ENCODE measurements at regions not wholly inside any gene's neighbourhood (a gene's known extent, or its start where the extent isn't known, plus 50 kb on each side); places are given as distances from the start of the nearest gene placed in this dataset.

GRCh38 chr1:87450136-87450535 lies 121.5 kb downstream of the LMO4 start:
- peaks cover 0 to 2% of the 10 kb centered on the region in 2 donors for H3K9me3 ChIP-seq (replicated peaks in 1 of 2; ENCODE audit: control insufficient read depth in 2 of 2, insufficient read depth in 1 of 2, low read depth in 1 of 2, low read length in 2 of 2)

GRCh38 chr1:87450615-87451209 lies 122.0 kb downstream of the LMO4 start:
- H2AK5ac ChIP-seq (ENCODE audit: low read depth, low read length), result no peak overlapping the region

More at GRCh38 chr1:87450136-87450535, 121.5 kb downstream of the LMO4 start:
- Histone ChIP-seq H3K4me3 (ENCODE audit: low read length in 2 of 2) (no peak overlapping the region), H3K23ac (ENCODE audit: low read depth, low read length, poor library complexity) (no peak overlapping the region), H3K36me3 (replicated peaks in 1 of 2; ENCODE audit: control insufficient read depth in 2 of 2, insufficient read depth in 2 of 2, low read length in 2 of 2) (no peaks in the 10 kb centered on the region), H3K4me2 (ENCODE audit: insufficient read depth, low read length, poor library complexity, severe bottlenecking) (no peak overlapping the region), H4K91ac (ENCODE audit: low read depth, low read length, poor library complexity) (no peak overlapping the region), H2BK15ac (ENCODE audit: low read length) (no peak overlapping the region), H3K14ac (ENCODE audit: low read length) (no peak overlapping the region), H4K8ac (ENCODE audit: low read depth, low read length) (no peak overlapping the region), H3K4me1 (ENCODE audit: control insufficient read depth in 2 of 2, insufficient read depth in 1 of 2, low read depth in 1 of 2, low read length in 2 of 2) (no peaks in the 10 kb centered on the region), H3K4ac (ENCODE audit: low read length) (no peak overlapping the region), H2BK120ac (ENCODE audit: low read depth, low read length) (no peak overlapping the region), H2AK5ac (ENCODE audit: low read depth, low read length) (no peak overlapping the region), H3K9ac (ENCODE audit: low read depth, low read length, poor library complexity) (no peak overlapping the region), H3K79me1 (ENCODE audit: low read depth, low read length) (no peaks in the 10 kb centered on the region), H2AFZ (ENCODE audit: low read length) (no peak overlapping the region), H2BK12ac (ENCODE audit: low read length) (no peak overlapping the region), H3K18ac (ENCODE audit: low read length) (no peak overlapping the region), H3K27ac (replicated peaks; ENCODE audit: low read length) (no peak overlapping the region), H2BK5ac (ENCODE audit: low read length) (no peak overlapping the region), H3K27me3 (ENCODE audit: control insufficient read depth in 3 of 3, insufficient read depth in 3 of 3, low read depth in 1 of 3, low read length in 3 of 3) (no peaks in the 10 kb centered on the region)
- DNase-seq (ENCODE audit: low spot score), result no peak
- WGBS, 2 donors (ENCODE audit: extremely low coverage in 2 of 2, insufficient read length in 2 of 2, insufficient replicate concordance in 1 of 2), result no CpG with 5 or more reads among the region's 5 CpGs

GRCh38 chr1:87451229-87451920 lies 122.7 kb downstream of the LMO4 start:
- Histone ChIP-seq H3K4me2 (ENCODE audit: insufficient read depth, low read length, poor library complexity, severe bottlenecking) (no peak overlapping the region), H3K4me3 (ENCODE audit: low read length in 2 of 2) (no peak overlapping the region), H2BK12ac (ENCODE audit: low read length) (no peak overlapping the region), H3K36me3 (replicated peaks in 1 of 2; ENCODE audit: control insufficient read depth in 2 of 2, insufficient read depth in 2 of 2, low read length in 2 of 2) (no peaks in the 10 kb centered on the region), H4K8ac (ENCODE audit: low read depth, low read length) (no peak overlapping the region), H3K79me1 (ENCODE audit: low read depth, low read length) (no peaks in the 10 kb centered on the region), H4K91ac (ENCODE audit: low read depth, low read length, poor library complexity) (no peak overlapping the region), H3K14ac (ENCODE audit: low read length) (no peak overlapping the region), H2AK5ac (ENCODE audit: low read depth, low read length) (no peak overlapping the region), H3K27me3 (ENCODE audit: control insufficient read depth in 3 of 3, insufficient read depth in 3 of 3, low read depth in 1 of 3, low read length in 3 of 3) (no peaks in the 10 kb centered on the region), H2BK120ac (ENCODE audit: low read depth, low read length) (no peak overlapping the region), H2BK15ac (ENCODE audit: low read length) (no peak overlapping the region), H3K23ac (ENCODE audit: low read depth, low read length, poor library complexity) (no peak overlapping the region), H2BK5ac (ENCODE audit: low read length) (no peak overlapping the region), H3K4me1 (ENCODE audit: control insufficient read depth in 2 of 2, insufficient read depth in 1 of 2, low read depth in 1 of 2, low read length in 2 of 2) (no peaks in the 10 kb centered on the region), H2AFZ (ENCODE audit: low read length) (no peak overlapping the region), H3K27ac (replicated peaks; ENCODE audit: low read length) (no peak overlapping the region), H3K9me3 (replicated peaks in 1 of 2; ENCODE audit: control insufficient read depth in 2 of 2, insufficient read depth in 1 of 2, low read depth in 1 of 2, low read length in 2 of 2) (peaks cover 0 to 2% of the 10 kb centered on the region in 2 donors), H3K4ac (ENCODE audit: low read length) (no peak overlapping the region), H3K9ac (ENCODE audit: low read depth, low read length, poor library complexity) (no peak overlapping the region), H3K18ac (ENCODE audit: low read length) (no peak overlapping the region)
- WGBS, 2 donors (ENCODE audit: extremely low coverage in 2 of 2, insufficient read length in 2 of 2, insufficient replicate concordance in 1 of 2), result no CpG with 5 or more reads among the region's 5 CpGs
- no peak for DNase-seq (ENCODE audit: low spot score)

More at GRCh38 chr1:87450615-87451209, 122.0 kb downstream of the LMO4 start:
- no peak overlapping the region for H3K4me2 ChIP-seq (ENCODE audit: insufficient read depth, low read length, poor library complexity, severe bottlenecking)
- H3K18ac ChIP-seq (ENCODE audit: low read length), result no peak overlapping the region
- no peak overlapping the region for H2AFZ ChIP-seq (ENCODE audit: low read length)
- no peaks in the 10 kb centered on the region for H3K27me3 ChIP-seq (ENCODE audit: control insufficient read depth in 3 of 3, insufficient read depth in 3 of 3, low read depth in 1 of 3, low read length in 3 of 3)
- no CpG with 5 or more reads among the region's 8 CpGs for WGBS, 2 donors (ENCODE audit: extremely low coverage in 2 of 2, insufficient read length in 2 of 2, insufficient replicate concordance in 1 of 2)
- H2BK120ac ChIP-seq (ENCODE audit: low read depth, low read length), result no peak overlapping the region
- H3K9ac ChIP-seq (ENCODE audit: low read depth, low read length, poor library complexity), result no peak overlapping the region
- H3K14ac ChIP-seq (ENCODE audit: low read length), result no peak overlapping the region
- no peak for DNase-seq (ENCODE audit: low spot score)
- H3K36me3 ChIP-seq (replicated peaks in 1 of 2; ENCODE audit: control insufficient read depth in 2 of 2, insufficient read depth in 2 of 2, low read length in 2 of 2), result no peaks in the 10 kb centered on the region
- no peak overlapping the region for H3K4me3 ChIP-seq (ENCODE audit: low read length in 2 of 2)
- H3K23ac ChIP-seq (ENCODE audit: low read depth, low read length, poor library complexity), result no peak overlapping the region
- H3K9me3 ChIP-seq (replicated peaks in 1 of 2; ENCODE audit: control insufficient read depth in 2 of 2, insufficient read depth in 1 of 2, low read depth in 1 of 2, low read length in 2 of 2), result peaks cover 0 to 2% of the 10 kb centered on the region in 2 donors
- no peak overlapping the region for H3K4ac ChIP-seq (ENCODE audit: low read length)
- H4K8ac ChIP-seq (ENCODE audit: low read depth, low read length), result no peak overlapping the region
- H3K4me1 ChIP-seq (ENCODE audit: control insufficient read depth in 2 of 2, insufficient read depth in 1 of 2, low read depth in 1 of 2, low read length in 2 of 2), result no peaks in the 10 kb centered on the region
- H3K79me1 ChIP-seq (ENCODE audit: low read depth, low read length), result no peaks in the 10 kb centered on the region
- no peak overlapping the region for H2BK15ac ChIP-seq (ENCODE audit: low read length)
- no peak overlapping the region for H2BK5ac ChIP-seq (ENCODE audit: low read length)
- H3K27ac ChIP-seq (replicated peaks; ENCODE audit: low read length), result no peak overlapping the region
- no peak overlapping the region for H4K91ac ChIP-seq (ENCODE audit: low read depth, low read length, poor library complexity)
- H2BK12ac ChIP-seq (ENCODE audit: low read length), result no peak overlapping the region

GRCh38 chr1:87452648-87453047 lies 124.0 kb downstream of the LMO4 start:
- H2BK15ac ChIP-seq (ENCODE audit: low read length), result no peak overlapping the region
- H3K9me3 ChIP-seq (replicated peaks in 1 of 2; ENCODE audit: control insufficient read depth in 2 of 2, insufficient read depth in 1 of 2, low read depth in 1 of 2, low read length in 2 of 2), result peaks cover 0 to 2% of the 10 kb centered on the region in 2 donors
- no peak overlapping the region for H2BK120ac ChIP-seq (ENCODE audit: low read depth, low read length)
- no peak overlapping the region for H3K23ac ChIP-seq (ENCODE audit: low read depth, low read length, poor library complexity)
- H4K8ac ChIP-seq (ENCODE audit: low read depth, low read length), result no peak overlapping the region
- H2AK5ac ChIP-seq (ENCODE audit: low read depth, low read length), result no peak overlapping the region
- no peak overlapping the region for H3K9ac ChIP-seq (ENCODE audit: low read depth, low read length, poor library complexity)
- no peaks in the 10 kb centered on the region for H3K79me1 ChIP-seq (ENCODE audit: low read depth, low read length)
- H3K4ac ChIP-seq (ENCODE audit: low read length), result no peak overlapping the region
- H2BK12ac ChIP-seq (ENCODE audit: low read length), result no peak overlapping the region
- no peaks in the 10 kb centered on the region for H3K36me3 ChIP-seq (replicated peaks in 1 of 2; ENCODE audit: control insufficient read depth in 2 of 2, insufficient read depth in 2 of 2, low read length in 2 of 2)
- no peak overlapping the region for H3K18ac ChIP-seq (ENCODE audit: low read length)
- no peak overlapping the region for H2AFZ ChIP-seq (ENCODE audit: low read length)
- H3K4me1 ChIP-seq (ENCODE audit: control insufficient read depth in 2 of 2, insufficient read depth in 1 of 2, low read depth in 1 of 2, low read length in 2 of 2), result no peaks in the 10 kb centered on the region
- no peaks in the 10 kb centered on the region for H3K27me3 ChIP-seq (ENCODE audit: control insufficient read depth in 3 of 3, insufficient read depth in 3 of 3, low read depth in 1 of 3, low read length in 3 of 3)
- no peak overlapping the region for H4K91ac ChIP-seq (ENCODE audit: low read depth, low read length, poor library complexity)
- H3K4me3 ChIP-seq (ENCODE audit: low read length in 2 of 2), result no peak overlapping the region
- H3K14ac ChIP-seq (ENCODE audit: low read length), result no peak overlapping the region
- DNase-seq (ENCODE audit: low spot score), result no peak
- H3K27ac ChIP-seq (replicated peaks; ENCODE audit: low read length), result no peak overlapping the region
- no peak overlapping the region for H2BK5ac ChIP-seq (ENCODE audit: low read length)
- no peak overlapping the region for H3K4me2 ChIP-seq (ENCODE audit: insufficient read depth, low read length, poor library complexity, severe bottlenecking)
